Endothelial cell (in vitro differentiated cells): ENCODE measurements at regions not wholly inside any gene's neighbourhood (a gene's known extent, or its start where the extent isn't known, plus 50 kb on each side); places are given as distances from the start of the nearest gene placed in this dataset.

Experiments
- DNase-seq: peaks from one replicate; pipeline ENCODE4 v3.0.0; 2021; ENCODE audit warnings: low spot score
- H3K27ac Mint-ChIP-seq: one replicate; pipeline ENCODE4 v1.8.0; 2021; ENCODE audit warnings: mixed read lengths, inconsistent platforms; ENCODE audit not compliant: unreplicated experiment
- H3K27me3 Mint-ChIP-seq: one replicate; pipeline ENCODE4 v1.8.0; 2021; ENCODE audit warnings: mild to moderate bottlenecking, moderate library complexity, mixed read lengths, inconsistent platforms; ENCODE audit not compliant: unreplicated experiment
- H3K36me3 Mint-ChIP-seq: one replicate; pipeline ENCODE4 v1.8.0; 2021; ENCODE audit warnings: mild to moderate bottlenecking, low read depth, mixed read lengths, inconsistent platforms; ENCODE audit not compliant: unreplicated experiment
- H3K4me1 Mint-ChIP-seq: one replicate; pipeline ENCODE4 v1.8.0; 2021; ENCODE audit warnings: mild to moderate bottlenecking, mixed read lengths, inconsistent platforms; ENCODE audit not compliant: unreplicated experiment
- H3K4me3 Mint-ChIP-seq: one replicate; pipeline ENCODE4 v1.8.0; 2021; ENCODE audit warnings: mild to moderate bottlenecking, mixed read lengths, inconsistent platforms; ENCODE audit not compliant: unreplicated experiment
- H3K9me3 Mint-ChIP-seq: one replicate; pipeline ENCODE4 v1.8.0; 2021; ENCODE audit warnings: mixed read lengths, inconsistent platforms; ENCODE audit not compliant: unreplicated experiment
- TF ChIP-seq, protein P1 (sequence below): fragments of 200-600 bp; sonication (generic); IDR thresholded peaks from one replicate; pipeline ENCODE4 v1.5.0; 2021; ENCODE audit warnings: antibody characterized with exemption; ENCODE audit not compliant: unreplicated experiment

GRCh38 chr5:91976451-91976850 is 593.3 kb upstream of the ARRDC3 start:
- TF ChIP-seq, protein P1, sequence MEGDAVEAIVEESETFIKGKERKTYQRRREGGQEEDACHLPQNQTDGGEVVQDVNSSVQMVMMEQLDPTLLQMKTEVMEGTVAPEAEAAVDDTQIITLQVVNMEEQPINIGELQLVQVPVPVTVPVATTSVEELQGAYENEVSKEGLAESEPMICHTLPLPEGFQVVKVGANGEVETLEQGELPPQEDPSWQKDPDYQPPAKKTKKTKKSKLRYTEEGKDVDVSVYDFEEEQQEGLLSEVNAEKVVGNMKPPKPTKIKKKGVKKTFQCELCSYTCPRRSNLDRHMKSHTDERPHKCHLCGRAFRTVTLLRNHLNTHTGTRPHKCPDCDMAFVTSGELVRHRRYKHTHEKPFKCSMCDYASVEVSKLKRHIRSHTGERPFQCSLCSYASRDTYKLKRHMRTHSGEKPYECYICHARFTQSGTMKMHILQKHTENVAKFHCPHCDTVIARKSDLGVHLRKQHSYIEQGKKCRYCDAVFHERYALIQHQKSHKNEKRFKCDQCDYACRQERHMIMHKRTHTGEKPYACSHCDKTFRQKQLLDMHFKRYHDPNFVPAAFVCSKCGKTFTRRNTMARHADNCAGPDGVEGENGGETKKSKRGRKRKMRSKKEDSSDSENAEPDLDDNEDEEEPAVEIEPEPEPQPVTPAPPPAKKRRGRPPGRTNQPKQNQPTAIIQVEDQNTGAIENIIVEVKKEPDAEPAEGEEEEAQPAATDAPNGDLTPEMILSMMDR: no peak
- Mint-ChIP-seq H3K27me3 (no peaks in the 10 kb centered on the region), H3K36me3 (no peaks in the 10 kb centered on the region), H3K4me1 (no peaks in the 10 kb centered on the region), H3K27ac (no peak overlapping the region), H3K4me3 (no peak overlapping the region), H3K9me3 (no peaks in the 10 kb centered on the region)
- DNase-seq: no peak

DNA sequence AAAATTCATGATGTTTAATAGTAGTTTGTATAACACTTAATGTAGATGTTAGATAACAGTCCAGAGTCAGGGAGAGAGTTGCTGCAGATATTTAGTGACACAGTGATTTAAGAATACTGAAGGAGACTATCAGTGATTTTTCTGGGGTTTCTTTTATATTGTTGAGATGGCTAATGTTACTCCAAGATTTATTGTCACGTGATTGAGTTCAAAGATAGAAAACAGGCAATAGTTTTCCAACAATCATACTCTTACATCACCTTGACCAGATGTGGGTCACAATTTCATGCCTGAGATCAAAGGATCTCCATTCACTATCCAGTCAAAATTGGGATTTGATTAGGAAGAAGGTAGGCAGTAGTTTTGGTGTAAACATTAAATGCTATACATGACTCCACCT is 580.0 kb upstream of the ARRDC3 start:
- no peaks in the 10 kb centered on the region for H3K9me3 Mint-ChIP-seq
- no peak overlapping the region for H3K27ac Mint-ChIP-seq
- H3K4me3 Mint-ChIP-seq: no peak overlapping the region
- no peaks in the 10 kb centered on the region for H3K4me1 Mint-ChIP-seq
- H3K36me3 Mint-ChIP-seq: no peaks in the 10 kb centered on the region
- TF ChIP-seq, protein P1: no peak
- no peaks in the 10 kb centered on the region for H3K27me3 Mint-ChIP-seq
- no peak for DNase-seq

DNA sequence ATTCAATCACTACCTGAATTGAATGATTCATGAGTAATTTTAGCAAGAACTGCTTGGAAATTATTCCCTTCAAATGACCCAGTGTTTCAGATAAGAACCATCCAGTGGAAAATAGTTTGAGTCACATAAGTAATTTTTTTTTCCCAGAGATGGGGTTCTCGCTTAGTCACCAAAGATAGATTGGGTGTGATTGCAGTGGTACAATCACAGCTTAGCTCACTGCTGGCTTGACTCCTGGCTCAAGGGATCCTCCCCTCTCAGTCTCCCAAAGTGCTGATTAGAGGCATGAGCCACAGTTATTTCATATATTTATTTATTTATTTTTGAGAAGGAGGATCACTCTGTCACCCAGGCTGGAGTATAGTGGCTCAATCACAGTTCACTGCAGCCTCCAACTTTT is 574.5 kb upstream of the ARRDC3 start:
- no peaks in the 10 kb centered on the region for H3K27me3 Mint-ChIP-seq
- no peak for DNase-seq
- no peak overlapping the region for H3K27ac Mint-ChIP-seq
- H3K4me1 Mint-ChIP-seq: no peaks in the 10 kb centered on the region
- no peak overlapping the region for H3K4me3 Mint-ChIP-seq
- TF ChIP-seq, protein P1: no peak
- H3K36me3 Mint-ChIP-seq: no peaks in the 10 kb centered on the region
- no peaks in the 10 kb centered on the region for H3K9me3 Mint-ChIP-seq

DNA sequence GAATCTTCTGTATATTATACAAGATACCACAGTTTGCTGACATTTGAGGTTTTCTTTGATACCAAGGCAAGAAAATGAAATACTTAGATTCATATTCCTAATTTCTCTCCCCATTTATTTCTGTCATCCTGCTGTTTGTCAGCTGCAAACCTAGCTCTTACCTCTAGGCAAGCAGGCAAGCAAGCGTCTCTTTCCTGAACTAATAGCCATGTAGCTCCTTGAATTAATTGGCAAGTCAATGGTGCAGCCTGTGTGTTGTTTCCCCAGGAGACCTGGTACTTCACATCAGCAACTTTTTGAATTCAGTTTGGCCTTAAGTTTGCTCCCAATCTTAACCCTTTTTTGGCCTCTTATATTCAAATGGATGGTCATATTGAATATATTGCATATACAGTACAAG is 573.6 kb upstream of the ARRDC3 start:
- Mint-ChIP-seq H3K36me3 (no peaks in the 10 kb centered on the region), H3K27me3 (no peaks in the 10 kb centered on the region), H3K4me3 (no peak overlapping the region), H3K9me3 (no peaks in the 10 kb centered on the region), H3K4me1 (no peaks in the 10 kb centered on the region), H3K27ac (no peak overlapping the region)
- no peak for DNase-seq
- TF ChIP-seq, protein P1: no peak

- no peak overlapping the region for H3K27ac Mint-ChIP-seq
- no peak overlapping the region for H3K4me3 Mint-ChIP-seq
- no peaks in the 10 kb centered on the region for H3K27me3 Mint-ChIP-seq
- TF ChIP-seq, protein P1: no peak
- DNase-seq: no peak
- no peaks in the 10 kb centered on the region for H3K4me1 Mint-ChIP-seq
- no peaks in the 10 kb centered on the region for H3K9me3 Mint-ChIP-seq
- no peaks in the 10 kb centered on the region for H3K36me3 Mint-ChIP-seq
Measured at GRCh38 chr5:91955610-91956009, 572.5 kb upstream of the ARRDC3 start.
